A549 (cell line): ENCODE measurements at regions not wholly inside any gene's neighbourhood (a gene's known extent, or its start where the extent isn't known, plus 50 kb on each side); places are given as distances from the start of the nearest gene placed in this dataset.
"Not testable (repeated sequence)": the region's sequence is repeated elsewhere in the genome, so short reads cannot be mapped to it uniquely, and the experiment has no call there.

ENCODE experiments used
- ATAC-seq, 2 experiments: fragments of 200-7000 bp in 1 of 2; fragments of >200 bp in 1 of 2; cut with Nextera tagmentation in 1 of 2; cut with Tn5 transposase in 1 of 2; 3 replicates each; pipeline versions ENCODE4 v1.8.0 to v1.9.1; 2018 to 2020; ENCODE audit warnings: mild to moderate bottlenecking in 1 of 2, moderate library complexity in 1 of 2
- CTCF ChIA-PET: fragments of 300-600 bp; sonication (Branson Sonifier 250); formaldehyde crosslinking; extraction: SDS; loops from one replicate; lab custom pipeline; 2021; ENCODE audit warnings: antibody characterized with exemption, inconsistent platforms; lab: Yijun Ruan, JAX
- POLR2A ChIA-PET: fragments of 350-600 bp; formaldehyde crosslinking; extraction: SDS; loops from one replicate; lab custom pipeline; 2021; ENCODE audit warnings: antibody characterized with exemption, inconsistent platforms; lab: Yijun Ruan, JAX
- DNase-seq, 2 experiments: peaks; one replicate each; pipeline versions ENCODE4 v3.0.0 to v3.0.0-alpha.2; 2011 to 2016; ENCODE audit warnings: low read depth in 1 of 2, low spot score in 1 of 2
- FAIRE-seq: peaks from 2 replicates; lab custom pipeline; 2011; peaks lifted over from hg19 to GRCh38; lab: Jason Lieb, UNC
- H3K27ac ChIP-seq, 2 experiments: fragments of >200 bp; sonication (Bioruptor Twin); formaldehyde crosslinking; 3 replicates each; pipeline ENCODE4 v1.5.1; 2016 to 2017
- H3K4me1 ChIP-seq: fragments of >200 bp; sonication (Bioruptor Twin); formaldehyde crosslinking; 3 replicates; pipeline ENCODE4 v1.6.1; 2016
- H3K4me2 ChIP-seq: fragments of >200 bp; sonication (Bioruptor Twin); formaldehyde crosslinking; 3 replicates; pipeline ENCODE4 v1.6.1; 2016
- H3K4me3 ChIP-seq: fragments of >200 bp; sonication (Bioruptor Twin); formaldehyde crosslinking; 3 replicates; pipeline ENCODE4 v1.5.1; 2016
- H3K9me3 ChIP-seq: fragments of >200 bp; sonication (Bioruptor Twin); formaldehyde crosslinking; 3 replicates; pipeline ENCODE4 v1.6.1; 2016
- BHLHE40 ChIP-seq: IDR thresholded peaks from 2 replicates; pipeline ENCODE4 v1.6.1; 2012; ENCODE audit warnings: low read depth, low read length, inconsistent platforms
- CBX2 ChIP-seq: fragments of 200-600 bp; sonication (generic); IDR thresholded peaks from 2 replicates; pipeline ENCODE4 v1.6.1; 2016; ENCODE audit warnings: low read depth, mild to moderate bottlenecking, borderline replicate concordance
- CEBPB ChIP-seq, 2 experiments: fragments of >200 bp in 1 of 2; sonication (Bioruptor Twin) in 1 of 2; formaldehyde crosslinking in 1 of 2; IDR thresholded peaks; 2 replicates each; pipeline ENCODE4 v1.6.1; 2012 to 2016
- CHD2 ChIP-seq: fragments of 150-350 bp; IDR thresholded peaks from 2 replicates; pipeline ENCODE4 v1.6.1; 2014; ENCODE audit warnings: low read length; ENCODE audit not compliant: partially characterized antibody
- CHD4 ChIP-seq: fragments of 200-600 bp; sonication (generic); IDR thresholded peaks from 2 replicates; pipeline ENCODE4 v1.6.1; 2016; ENCODE audit warnings: antibody characterized with exemption, mild to moderate bottlenecking, borderline replicate concordance
- EHF ChIP-seq: fragments of 250-450 bp; sonication (Bioruptor Pico); IDR thresholded peaks from 2 replicates; pipeline ENCODE4 v1.5.0; 2020; ENCODE audit warnings: mild to moderate bottlenecking
- EHMT2 ChIP-seq: fragments of 200-600 bp; sonication (generic); IDR thresholded peaks from 2 replicates; pipeline ENCODE4 v1.6.1; 2016; ENCODE audit warnings: antibody characterized with exemption, low read depth, mild to moderate bottlenecking, moderate library complexity
- ELK1 ChIP-seq: fragments of 150-350 bp; IDR thresholded peaks from 2 replicates; pipeline ENCODE4 v1.6.1; 2014; ENCODE audit warnings: low read depth, mild to moderate bottlenecking, low read length
- FOSB ChIP-seq: fragments of 250-450 bp; sonication (Bioruptor Pico); IDR thresholded peaks from 2 replicates; pipeline ENCODE4 v1.5.0; 2020; ENCODE audit warnings: mild to moderate bottlenecking, moderate library complexity
- GATA3 ChIP-seq: IDR thresholded peaks from 2 replicates; pipeline ENCODE4 v1.6.1; 2012; ENCODE audit warnings: borderline replicate concordance
- HDAC2 ChIP-seq: fragments of 200-600 bp; sonication (generic); IDR thresholded peaks from 2 replicates; pipeline ENCODE4 v1.6.1; 2016
- KDM1A ChIP-seq: fragments of 200-600 bp; sonication (generic); IDR thresholded peaks from 2 replicates; pipeline ENCODE4 v1.6.1; 2016; ENCODE audit warnings: low read depth, mild to moderate bottlenecking
- MAFK ChIP-seq: fragments of 450-650 bp; IDR thresholded peaks from 2 replicates; pipeline ENCODE4 v1.6.1; 2014; ENCODE audit not compliant: partially characterized antibody
- MYC ChIP-seq: IDR thresholded peaks from 2 replicates; pipeline ENCODE4 v1.6.1; 2012; ENCODE audit warnings: mild to moderate bottlenecking, inconsistent platforms, low read length, improper control_type of control experiment, borderline replicate concordance
- NFE2L2 ChIP-seq: fragments of 150-350 bp; conservative IDR thresholded peaks from 2 replicates; pipeline ENCODE4 v1.6.1; 2014; ENCODE audit warnings: low read length
- NPAS2 ChIP-seq: fragments of 250-450 bp; sonication (Bioruptor Pico); IDR thresholded peaks from 2 replicates; pipeline ENCODE4 v1.8.0; 2022; ENCODE audit warnings: mild to moderate bottlenecking, moderate library complexity, borderline replicate concordance
- PHF8 ChIP-seq: fragments of 200-600 bp; sonication (generic); IDR thresholded peaks from 2 replicates; pipeline ENCODE4 v1.6.1; 2016; ENCODE audit warnings: low read depth, mild to moderate bottlenecking, antibody characterized with exemption, moderate library complexity, borderline replicate concordance
- POLR2A ChIP-seq: IDR thresholded peaks from 2 replicates; pipeline ENCODE4 v1.6.1; 2012; ENCODE audit warnings: mild to moderate bottlenecking, low read length
- RAD21 ChIP-seq, 2 experiments: fragments of >200 bp in 1 of 2; sonication (Bioruptor Twin) in 1 of 2; formaldehyde crosslinking in 1 of 2; IDR thresholded peaks in 1 of 2; conservative IDR thresholded peaks in 1 of 2; 2 replicates in 1 of 2; 3 replicates in 1 of 2; pipeline ENCODE4 v1.6.1; 2012 to 2018; ENCODE audit warnings: inconsistent platforms in 1 of 2
- SREBF2 ChIP-seq: fragments of 450-650 bp; IDR thresholded peaks from 2 replicates; pipeline ENCODE4 v1.6.1; 2014; ENCODE audit warnings: mild to moderate bottlenecking, moderate library complexity
- TFCP2L1 ChIP-seq: fragments of 250-450 bp; sonication (Bioruptor Pico); IDR thresholded peaks from 2 replicates; pipeline ENCODE4 v1.5.0; 2021; ENCODE audit warnings: mild to moderate bottlenecking
- ZC3H11A ChIP-seq: fragments of 450-650 bp; IDR thresholded peaks from 2 replicates; pipeline ENCODE4 v1.6.1; 2014; ENCODE audit warnings: antibody characterized with exemption, mild to moderate bottlenecking
- ZFP36 ChIP-seq: fragments of 450-650 bp; IDR thresholded peaks from 2 replicates; pipeline ENCODE4 v1.6.1; 2014; ENCODE audit warnings: borderline replicate concordance; ENCODE audit not compliant: partially characterized antibody
- ZNF302 ChIP-seq: fragments of 250-450 bp; sonication (Bioruptor Pico); IDR thresholded peaks from 2 replicates; pipeline ENCODE4 v1.9.0; 2021; ENCODE audit warnings: inconsistent platforms, mild to moderate bottlenecking, moderate library complexity
- ZSCAN20 ChIP-seq: fragments of 250-450 bp; sonication (Bioruptor Pico); IDR thresholded peaks from 2 replicates; pipeline ENCODE4 v1.8.0; 2022; ENCODE audit warnings: mild to moderate bottlenecking, moderate library complexity
- WGBS: methylation state at CpG from one replicate; pipeline ENCODE4 v1.1.6; 2017; ENCODE audit errors: missing lambda C conversion rate; 5-methylcytosine and 5-hydroxymethylcytosine counted together
- TF ChIP-seq, protein P1 (sequence below): fragments of >200 bp; sonication (Bioruptor Twin); formaldehyde crosslinking; IDR thresholded peaks from 2 replicates; pipeline ENCODE4 v1.6.1; 2016

- ChIA-PET POLR2A (no interaction called here), CTCF (no interaction called here)
- H3K4me2 ChIP-seq = no peak overlapping the region
- no peaks in the 10 kb centered on the region for H3K4me1 ChIP-seq
- no peak overlapping the region for H3K27ac ChIP-seq
- ATAC-seq (no peak), DNase-seq (no peak), FAIRE-seq (no peak)
- WGBS = 49% methylated on average over 18 of the region's 29 CpGs
- TF ChIP-seq POLR2A (no peak), TFCP2L1 (no peak), PHF8 (no peak), SREBF2 (no peak), ZFP36 (no peak), ZC3H11A (no peak), EHF (CRISPR knock-in tag) (no peak), ELK1 (no peak), HDAC2 (no peak), GATA3 (no peak), KDM1A (no peak), CEBPB (IDR thresholded peaks at IDR 0.05) (no peak), NPAS2 (no peak), BHLHE40 (no peak), RAD21 (conservative IDR thresholded peaks at IDR 0.05 in 1 of 2, IDR thresholded peaks at IDR 0.05 in 1 of 2) (no peak), NFE2L2 (no peak)
- TF ChIP-seq, protein P1, sequence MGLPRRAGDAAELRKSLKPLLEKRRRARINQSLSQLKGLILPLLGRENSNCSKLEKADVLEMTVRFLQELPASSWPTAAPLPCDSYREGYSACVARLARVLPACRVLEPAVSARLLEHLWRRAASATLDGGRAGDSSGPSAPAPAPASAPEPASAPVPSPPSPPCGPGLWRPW = no peak
- H3K4me3 ChIP-seq = no peak overlapping the region
- H3K9me3 ChIP-seq = no peaks in the 10 kb centered on the region
These were observed 181.0 kb upstream of the SALL3 start for GRCh38 chr18:78798402-78799175.

GRCh38 chr18:78799382-78800089 lies 180.1 kb upstream of the SALL3 start:
- Histone ChIP-seq H3K27ac (no peak overlapping the region), H3K4me2 (no peak overlapping the region), H3K9me3 (no peaks in the 10 kb centered on the region), H3K4me3 (no peak overlapping the region), H3K4me1 (no peaks in the 10 kb centered on the region)
- TF ChIP-seq CHD2 = no peak
- TF ChIP-seq ZNF302 = no peak
- no peak for TF ChIP-seq CBX2
- TF ChIP-seq NFE2L2 = no peak
- no peak for TF ChIP-seq CHD4
- no peak for TF ChIP-seq FOSB (CRISPR knock-in tag)
- TF ChIP-seq PHF8 = no peak
- TF ChIP-seq MAFK = no peak
- TF ChIP-seq MYC = no peak
- no peak for TF ChIP-seq RAD21 (conservative IDR thresholded peaks at IDR 0.05 in 1 of 2, IDR thresholded peaks at IDR 0.05 in 1 of 2)
- no peak for TF ChIP-seq ZC3H11A
- no peak for TF ChIP-seq EHMT2
- TF ChIP-seq ZSCAN20 (CRISPR knock-in tag) = no peak
- no peak for TF ChIP-seq HDAC2
- TF ChIP-seq BHLHE40 = no peak
- TF ChIP-seq EHF (CRISPR knock-in tag) = no peak
- ChIA-PET POLR2A (no interaction called here), CTCF (no interaction called here)
- DNase-seq (no peak), FAIRE-seq (no peak), ATAC-seq (no peak)
- WGBS = 68% methylated on average over 17 of the region's 29 CpGs

GRCh38 chr18:78800102-78800851 lies 179.3 kb upstream of the SALL3 start:
- POLR2A ChIA-PET, DNase-seq, CTCF ChIA-PET, ATAC-seq, FAIRE-seq, H3K4me3 ChIP-seq, H3K9me3 ChIP-seq, H3K4me1 ChIP-seq, H3K4me2 ChIP-seq, H3K27ac ChIP-seq: not testable (repeated sequence)
- 24% methylated on average over 14 of the region's 14 CpGs for WGBS
